CD4-positive, alpha-beta T cell treated with Interleukin-15 for 1 hour (primary cell): ENCODE measurements at regions not wholly inside any gene's neighbourhood (a gene's known extent, or its start where the extent isn't known, plus 50 kb on each side); places are given as distances from the start of the nearest gene placed in this dataset.
"Not testable (repeated sequence)": the region's sequence is repeated elsewhere in the genome, so short reads cannot be mapped to it uniquely, and the experiment has no call there.

Source experiments
- DNase-seq: peaks from one replicate; pipeline ENCODE4 v3.0.0-alpha.2; 2020

- peak; percentile 48 for DNase-seq
These were observed 57.1 kb upstream of the KMT2E start for GRCh38 chr7:104956753-104957450.

- no peak for DNase-seq
These were observed 55.6 kb upstream of the KMT2E start for GRCh38 chr7:104958371-104958865.

GRCh38 chr7:104959483-104959882 is 54.5 kb upstream of the KMT2E start:
- DNase-seq, result not testable (repeated sequence)

DNA sequence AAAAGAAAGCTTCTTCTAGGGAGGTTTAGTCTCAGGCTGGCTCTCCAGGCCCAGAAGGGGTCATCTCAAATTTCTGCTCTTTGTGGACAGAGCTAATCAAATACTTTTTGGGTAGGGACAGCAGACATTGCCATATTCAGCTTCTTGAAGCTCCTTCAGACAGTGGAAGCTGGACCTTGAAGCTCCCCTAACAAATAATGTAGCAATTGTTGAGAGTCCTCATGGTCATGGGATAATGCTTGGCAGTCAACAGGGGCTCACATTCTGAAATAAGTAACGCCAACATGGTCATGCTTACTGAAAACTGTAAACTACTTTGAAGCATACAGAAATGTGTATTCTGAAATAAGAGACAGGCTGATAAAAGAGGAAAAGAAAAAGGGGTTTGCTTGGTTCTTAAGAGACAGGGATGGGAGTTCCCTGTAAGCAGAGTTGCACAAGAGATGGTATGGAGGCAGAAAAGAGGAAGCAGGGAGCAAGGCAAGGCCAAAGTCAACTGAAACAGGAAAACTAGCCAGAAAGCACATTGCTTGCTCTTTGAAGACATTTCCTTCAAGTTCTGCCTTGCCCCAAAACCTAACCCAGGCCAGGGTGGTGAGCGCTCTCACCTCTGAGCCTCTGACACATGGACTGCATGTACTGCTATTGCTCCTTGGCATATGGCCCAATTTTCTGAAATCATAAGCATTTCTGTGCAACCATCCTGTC is 53.1 kb upstream of the KMT2E start:
- peak; percentile 70 for DNase-seq

DNA sequence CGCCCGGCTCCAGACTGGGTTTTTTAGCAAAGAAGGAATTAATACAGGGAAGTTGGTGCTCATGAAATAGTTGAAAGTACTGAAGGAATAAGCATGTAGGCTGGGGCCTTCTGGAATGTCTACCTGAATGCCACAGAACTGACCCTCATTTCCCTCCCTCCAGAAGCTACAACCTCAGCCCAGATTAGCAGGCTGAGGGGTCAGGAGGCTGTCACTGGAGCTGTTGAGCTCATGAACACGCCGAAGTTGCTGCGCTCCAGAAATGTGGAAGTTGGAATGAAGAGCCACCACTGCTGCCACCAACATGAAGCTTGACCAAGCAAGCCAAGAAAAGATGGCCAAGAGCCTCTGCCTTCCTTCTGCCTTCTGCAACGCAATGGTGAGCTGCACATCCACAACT is 52.2 kb upstream of the KMT2E start:
- DNase-seq, result no peak

GRCh38 chr7:104962781-104963180 is 51.2 kb upstream of the KMT2E start:
- DNase-seq, result no peak

DNA sequence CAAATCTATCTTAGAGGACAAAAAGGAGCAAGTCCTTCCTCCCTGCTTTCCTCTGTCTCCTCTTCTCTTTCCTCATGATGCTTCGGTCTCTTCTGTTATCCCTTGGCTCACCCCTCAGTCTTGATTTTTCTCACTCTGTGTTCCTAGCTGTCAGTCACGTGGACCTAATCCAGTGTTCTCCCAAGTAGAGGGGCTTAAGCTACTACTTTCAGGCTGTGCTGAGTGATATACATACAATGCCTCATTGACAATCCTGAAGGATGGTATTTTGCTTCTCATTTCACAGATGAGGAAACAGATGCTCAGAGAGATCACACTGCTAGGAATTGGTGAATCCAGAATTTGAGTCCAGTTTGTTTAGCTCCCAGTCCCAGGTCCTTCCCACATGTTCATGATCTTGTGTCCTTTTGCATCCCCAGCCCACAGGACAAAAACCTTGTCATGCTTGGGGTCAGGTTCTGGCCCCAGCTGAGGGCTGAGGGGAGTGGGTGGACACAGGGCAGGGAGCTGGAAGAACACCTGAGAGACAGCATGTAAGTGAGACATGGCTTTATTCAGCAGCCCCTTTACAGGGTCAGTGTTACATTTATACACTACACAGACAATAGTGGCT is 50.5 kb upstream of the KMT2E start:
- DNase-seq, result no peak

- DNase-seq, result no peak
These were observed 50.0 kb upstream of the KMT2E start for GRCh38 chr7:104963991-104964385.
